B cell (primary cell): ENCODE measurements at regions not wholly inside any gene's neighbourhood (a gene's known extent, or its start where the extent isn't known, plus 50 kb on each side); places are given as distances from the start of the nearest gene placed in this dataset.
"Not testable (repeated sequence)": the region's sequence is repeated elsewhere in the genome, so short reads cannot be mapped to it uniquely, and the experiment has no call there.

ENCODE experiments used
- ATAC-seq: fragments of 200-7000 bp; cut with Tn5 transposase; one replicate; pipeline ENCODE4 v1.10.0; 2021; ENCODE audit warnings: low read depth, mild to moderate bottlenecking, moderate number of reproducible peaks, moderate library complexity
- CTCF ChIA-PET: fragments of 350-600 bp; sonication (Branson Sonifier 250); formaldehyde crosslinking; loops from one replicate; lab custom pipeline; 2021; ENCODE audit warnings: antibody characterized with exemption, inconsistent platforms; lab: Charles Lee
- POLR2A ChIA-PET: fragments of 350-600 bp; sonication (Branson Sonifier 250); formaldehyde crosslinking; loops from one replicate; lab custom pipeline; 2021; ENCODE audit warnings: antibody characterized with exemption; lab: Charles Lee
- DNase-seq: peaks from one replicate; pipeline ENCODE4 v3.0.0; 2013
- H2AFZ ChIP-seq: 2 replicates; pipeline ENCODE4 v1.6.1; 2012; ENCODE audit warnings: mild to moderate bottlenecking, low read depth, low read length; ENCODE audit not compliant: insufficient read depth, poor library complexity, severe bottlenecking
- H3K27ac ChIP-seq, 2 donors: 1 replicate in 1 of 2; 2 replicates in 1 of 2; pipeline ENCODE4 v1.5.1; 2012 to 2013; ENCODE audit warnings: low read length in 2 of 2, mild to moderate bottlenecking in 2 of 2, moderate library complexity in 1 of 2
- H3K27me3 ChIP-seq, 4 experiments: fragments of 200-600 bp in 1 of 4; sonication (generic) in 1 of 4; replicated peaks in 1 of 4; 1 replicate in 2 of 4; 2 replicates in 2 of 4; pipeline versions ENCODE4 v1.6.1 to v1.7.0; 2013 to 2016; ENCODE audit warnings: low read length in 3 of 4, mild to moderate bottlenecking in 2 of 4, mixed read lengths in 1 of 4, moderate library complexity in 1 of 4; ENCODE audit not compliant: insufficient read depth in 4 of 4, control insufficient read depth in 3 of 4; ENCODE audit errors: control extremely low read depth in 1 of 4
- H3K36me3 ChIP-seq, 2 experiments: replicated peaks in 1 of 2; 1 replicate in 1 of 2; 2 replicates in 1 of 2; pipeline versions ENCODE4 v1.6.1 to v1.7.1; 2013; ENCODE audit warnings: low read length in 1 of 2; ENCODE audit not compliant: insufficient read depth in 2 of 2, control insufficient read depth in 1 of 2; ENCODE audit errors: control extremely low read depth in 1 of 2, extremely low read depth in 1 of 2
- H3K4me1 ChIP-seq, 2 donors: fragments of 200-600 bp in 1 of 2; sonication (generic) in 1 of 2; 1 replicate in 1 of 2; 2 replicates in 1 of 2; pipeline versions ENCODE4 v1.5.1 to v1.6.1; 2013 to 2017; ENCODE audit warnings: low read length in 2 of 2; ENCODE audit not compliant: control insufficient read depth in 2 of 2, insufficient read depth in 2 of 2
- H3K4me2 ChIP-seq: replicated peaks from 2 replicates; pipeline ENCODE3; 2012; ENCODE audit warnings: mild to moderate bottlenecking, low read depth, low read length; ENCODE audit not compliant: poor library complexity, severe bottlenecking
- H3K4me3 ChIP-seq, 5 experiments: fragments of 200-600 bp in 1 of 5; sonication (generic) in 1 of 5; 1 replicate in 3 of 5; 2 replicates in 2 of 5; pipeline versions ENCODE4 v1.5.1 to v1.7.0; 2011 to 2016; ENCODE audit warnings: low read length in 4 of 5, mild to moderate bottlenecking in 4 of 5, low read depth in 2 of 5, control low read depth in 1 of 5, moderate library complexity in 1 of 5; ENCODE audit not compliant: insufficient read depth in 1 of 5; ENCODE audit errors: control extremely low read depth in 1 of 5, extremely low read depth in 1 of 5
- H3K79me2 ChIP-seq: fragments of 200-600 bp; sonication (generic); one replicate; pipeline ENCODE4 v1.6.0; 2016; ENCODE audit warnings: low read length; ENCODE audit not compliant: control insufficient read depth, insufficient read depth
- H3K9ac ChIP-seq: fragments of 200-600 bp; sonication (generic); 2 replicates; pipeline ENCODE4 v1.6.1; 2017; ENCODE audit warnings: mild to moderate bottlenecking, low read length, moderate library complexity
- H3K9me3 ChIP-seq, 3 donors: one replicate each; pipeline versions ENCODE4 v1.6.1 to v1.7.1; 2013; ENCODE audit warnings: low read length in 2 of 3; ENCODE audit not compliant: control insufficient read depth in 2 of 3, insufficient read depth in 1 of 3; ENCODE audit errors: control extremely low read depth in 1 of 3
- H4K20me1 ChIP-seq: 2 replicates; pipeline ENCODE4 v1.6.0; 2012; ENCODE audit warnings: mild to moderate bottlenecking, low read length; ENCODE audit not compliant: insufficient read depth, control insufficient read depth, poor library complexity, severe bottlenecking
- H3K27ac Mint-ChIP-seq: one replicate; pipeline ENCODE4 v1.8.0; 2021; ENCODE audit warnings: mixed read lengths
- H3K27me3 Mint-ChIP-seq: one replicate; pipeline ENCODE4 v1.8.0; 2021; ENCODE audit warnings: mixed read lengths
- H3K4me1 Mint-ChIP-seq: one replicate; pipeline ENCODE4 v1.8.0; 2021; ENCODE audit warnings: mixed read lengths
- H3K4me3 Mint-ChIP-seq: one replicate; pipeline ENCODE4 v1.8.0; 2021; ENCODE audit warnings: mixed read lengths
- H3K9me3 Mint-ChIP-seq: one replicate; pipeline ENCODE4 v1.8.0; 2022; ENCODE audit warnings: mixed read lengths; ENCODE audit not compliant: insufficient read depth
- EZH2 ChIP-seq: IDR thresholded peaks from 2 replicates; pipeline ENCODE4 v1.6.1; 2012; ENCODE audit warnings: borderline replicate concordance, low read depth, mild to moderate bottlenecking, moderate library complexity, low read length; ENCODE audit not compliant: insufficient read depth, poor library complexity, severe bottlenecking
- whole genome bisulfite sequencing: methylation state at CpG from one replicate; pipeline ENCODE4 v1.1.5; 2013; ENCODE audit warnings: missing lambda C conversion rate; ENCODE audit not compliant: insufficient coverage; 5-methylcytosine and 5-hydroxymethylcytosine counted together
- intact Hi-C: fragments of 100-400 bp; cut with micrococcal nuclease; formaldehyde crosslinking; loops from one replicate; pipeline ENCODE4 v1.10.0; 2022
- TF ChIP-seq, protein P1 (sequence below): fragments of 200-600 bp; IDR thresholded peaks from one replicate; pipeline ENCODE4 v1.8.0; 2022; ENCODE audit warnings: antibody characterized with exemption, mild to moderate bottlenecking

DNA sequence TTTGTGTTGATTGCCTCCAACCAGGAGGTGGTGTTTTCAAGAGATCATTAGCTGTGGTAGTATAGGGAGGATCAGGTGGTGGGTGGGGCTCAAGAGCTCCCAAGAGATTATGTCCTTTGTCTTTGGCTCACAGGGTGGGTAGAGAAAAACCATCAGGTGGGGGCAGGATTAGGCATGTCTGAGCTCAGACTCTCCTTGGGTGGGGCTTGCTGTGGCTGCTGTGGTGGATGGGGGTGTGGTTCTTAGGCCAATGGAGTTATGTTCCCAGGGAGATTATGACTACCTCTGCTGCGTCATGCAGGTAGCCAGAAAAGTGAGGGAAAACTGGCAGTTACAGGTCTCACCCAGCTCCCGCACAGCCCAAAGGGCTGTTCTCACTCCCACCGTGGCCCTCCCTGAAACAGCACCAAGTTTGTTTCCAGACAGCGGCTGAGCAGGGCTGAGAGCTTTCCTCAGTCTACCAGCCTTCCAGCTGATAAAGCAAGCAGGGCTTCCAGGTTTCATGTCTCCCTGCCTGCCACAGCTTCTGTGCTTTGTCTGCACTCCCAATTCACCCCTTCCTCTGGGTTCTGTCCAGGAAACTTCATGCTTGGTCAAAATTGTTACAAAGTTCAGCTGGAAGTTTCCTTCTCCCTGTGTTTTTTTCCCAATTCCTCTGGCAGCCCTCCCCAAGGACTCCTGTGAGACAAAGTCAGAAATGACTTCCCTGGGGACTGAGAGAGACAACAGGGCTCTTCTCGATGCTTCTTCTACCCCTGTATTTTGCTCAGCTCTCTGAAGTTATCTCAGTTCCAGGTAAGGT is 481.1 kb upstream of the MAN1A1 start:
- H3K27me3 ChIP-seq = no peaks in the 10 kb centered on the region
- Mint-ChIP-seq H3K27ac (no peak overlapping the region), H3K9me3 (no peaks in the 10 kb centered on the region), H3K27me3 (peaks cover 4% of the 10 kb centered on the region), H3K4me3 (no peak overlapping the region), H3K4me1 (no peaks in the 10 kb centered on the region)
- POLR2A ChIA-PET = no interaction called here
- ATAC-seq (no peak), DNase-seq (no peak)
- no peaks in the 10 kb centered on the region for H3K9me3 ChIP-seq
- H3K9ac ChIP-seq = no peak overlapping the region
- no peaks in the 10 kb centered on the region for H3K36me3 ChIP-seq
- H3K27ac ChIP-seq = no peak overlapping the region
- H4K20me1 ChIP-seq = no peaks in the 10 kb centered on the region
- intact Hi-C loops = no loop called here
- H3K4me3 ChIP-seq = no peak overlapping the region
- TF ChIP-seq, protein P1, sequence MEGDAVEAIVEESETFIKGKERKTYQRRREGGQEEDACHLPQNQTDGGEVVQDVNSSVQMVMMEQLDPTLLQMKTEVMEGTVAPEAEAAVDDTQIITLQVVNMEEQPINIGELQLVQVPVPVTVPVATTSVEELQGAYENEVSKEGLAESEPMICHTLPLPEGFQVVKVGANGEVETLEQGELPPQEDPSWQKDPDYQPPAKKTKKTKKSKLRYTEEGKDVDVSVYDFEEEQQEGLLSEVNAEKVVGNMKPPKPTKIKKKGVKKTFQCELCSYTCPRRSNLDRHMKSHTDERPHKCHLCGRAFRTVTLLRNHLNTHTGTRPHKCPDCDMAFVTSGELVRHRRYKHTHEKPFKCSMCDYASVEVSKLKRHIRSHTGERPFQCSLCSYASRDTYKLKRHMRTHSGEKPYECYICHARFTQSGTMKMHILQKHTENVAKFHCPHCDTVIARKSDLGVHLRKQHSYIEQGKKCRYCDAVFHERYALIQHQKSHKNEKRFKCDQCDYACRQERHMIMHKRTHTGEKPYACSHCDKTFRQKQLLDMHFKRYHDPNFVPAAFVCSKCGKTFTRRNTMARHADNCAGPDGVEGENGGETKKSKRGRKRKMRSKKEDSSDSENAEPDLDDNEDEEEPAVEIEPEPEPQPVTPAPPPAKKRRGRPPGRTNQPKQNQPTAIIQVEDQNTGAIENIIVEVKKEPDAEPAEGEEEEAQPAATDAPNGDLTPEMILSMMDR = no peak
- no peak for TF ChIP-seq EZH2
- no peak overlapping the region for H2AFZ ChIP-seq
- H3K79me2 ChIP-seq = no peaks in the 10 kb centered on the region
- H3K4me1 ChIP-seq = no peaks in the 10 kb centered on the region
- no peak overlapping the region for H3K4me2 ChIP-seq
- 98% methylated on average over 4 of the region's 5 CpGs for WGBS
- CTCF ChIA-PET = no interaction called here

DNA sequence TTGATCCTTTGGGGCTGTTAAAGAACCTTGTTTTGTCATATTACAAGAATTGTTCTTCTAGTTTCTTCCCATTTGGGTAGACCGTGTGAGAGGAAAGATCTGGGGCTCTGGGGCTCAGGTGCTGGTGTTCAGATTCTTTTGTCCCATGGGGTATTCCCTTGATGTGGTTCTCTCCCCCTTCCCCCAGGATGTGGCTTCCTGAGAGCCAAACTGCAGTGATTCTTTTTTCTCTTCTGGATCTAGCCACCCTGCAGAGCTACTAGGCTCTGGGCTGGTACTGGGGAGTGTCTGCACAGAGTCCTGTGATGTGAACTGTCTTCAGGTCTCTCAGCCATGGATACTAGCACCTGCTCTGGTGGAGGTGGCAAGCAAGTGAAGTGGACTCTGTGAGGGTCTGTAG is 480.5 kb upstream of the MAN1A1 start:
- no peaks in the 10 kb centered on the region for H3K79me2 ChIP-seq
- POLR2A ChIA-PET = no interaction called here
- WGBS = no CpG with 5 or more reads among the region's 1 CpG

DNA sequence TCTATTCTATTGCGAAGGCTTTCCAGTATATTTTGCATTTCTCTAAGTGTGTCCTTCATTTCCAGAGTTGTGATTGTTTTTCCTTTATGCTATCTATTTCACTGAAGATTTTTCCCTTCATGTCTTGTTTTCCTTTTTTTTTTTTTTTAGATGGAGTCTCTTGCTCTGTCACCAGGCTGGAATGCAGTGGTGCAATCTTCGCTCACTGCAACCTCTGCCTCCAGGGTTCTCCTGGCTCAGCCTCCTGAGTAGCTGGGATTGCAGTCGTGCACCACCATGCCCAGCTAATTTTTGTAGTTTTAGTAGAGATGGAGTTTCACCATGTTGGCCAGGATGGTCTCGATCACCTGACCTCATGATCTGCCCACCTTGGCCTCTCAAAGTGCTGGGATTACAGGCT is 479.9 kb upstream of the MAN1A1 start:
- H3K4me3 ChIP-seq, H3K27me3 Mint-ChIP-seq, H4K20me1 ChIP-seq, H3K4me1 ChIP-seq, H3K36me3 ChIP-seq, H3K27ac Mint-ChIP-seq, H3K27me3 ChIP-seq, H3K27ac ChIP-seq, H3K4me3 Mint-ChIP-seq, H3K9me3 Mint-ChIP-seq, H2AFZ ChIP-seq, H3K4me1 Mint-ChIP-seq, intact Hi-C loops, DNase-seq, H3K4me2 ChIP-seq, H3K9me3 ChIP-seq, H3K79me2 ChIP-seq, ATAC-seq, H3K9ac ChIP-seq, POLR2A ChIA-PET: not testable (repeated sequence)
- WGBS = 100% methylated on average over 1 of the region's 4 CpGs
- CTCF ChIA-PET = interaction anchor here (0.7 kb wide), 1 partner anchor 153 kb away, joined by 3 read pairs; no protein-coding TSS in a partner anchor

More for the DNA sequence above, 480.5 kb upstream of the MAN1A1 start:
- Histone ChIP-seq H2AFZ (no peak overlapping the region), H3K27me3 (no peaks in the 10 kb centered on the region), H3K4me2 (no peak overlapping the region), H3K9me3 (no peaks in the 10 kb centered on the region), H3K4me1 (no peaks in the 10 kb centered on the region), H4K20me1 (no peaks in the 10 kb centered on the region), H3K4me3 (no peak overlapping the region), H3K27ac (no peak overlapping the region), H3K36me3 (no peaks in the 10 kb centered on the region), H3K9ac (no peak overlapping the region)
- CTCF ChIA-PET = no interaction called here
- TF ChIP-seq EZH2 = no peak
- TF ChIP-seq, protein P1 = no peak
- intact Hi-C loops = no loop called here
- no peak for ATAC-seq
- DNase-seq = no peak
- no peak overlapping the region for H3K4me3 Mint-ChIP-seq
- H3K9me3 Mint-ChIP-seq = no peaks in the 10 kb centered on the region
- no peaks in the 10 kb centered on the region for H3K4me1 Mint-ChIP-seq
- peaks cover 4% of the 10 kb centered on the region for H3K27me3 Mint-ChIP-seq
- no peak overlapping the region for H3K27ac Mint-ChIP-seq
